Omental fat pad (tissue), 3 donors: ENCODE measurements at regions not wholly inside any gene's neighbourhood (a gene's known extent, or its start where the extent isn't known, plus 50 kb on each side); places are given as distances from the start of the nearest gene placed in this dataset.

Source experiments
- ATAC-seq: fragments of 150-250 bp; one replicate; pipeline ENCODE4 v1.9.1; 2016; ENCODE audit warnings: mild to moderate bottlenecking, moderate library complexity; ENCODE audit not compliant: low FRiP score
- DNase-seq: peaks from one replicate; pipeline ENCODE4 v3.0.0-alpha.2; 2019; ENCODE audit warnings: low spot score
- CTCF ChIP-seq, 3 donors: fragments of 450-650 bp; IDR thresholded peaks; one replicate each; pipeline ENCODE4 v1.5.1; 2016 to 2017; ENCODE audit warnings: antibody characterized with exemption in 3 of 3, mild to moderate bottlenecking in 3 of 3, moderate library complexity in 2 of 3

GRCh38 chr3:144097163-144097562 is 125.5 kb downstream of the DIPK2A start:
- ATAC-seq (no peak), DNase-seq (no peak)
- no peak for TF ChIP-seq CTCF (IDR thresholded peaks at IDR 0.05)

- ATAC-seq = no peak
- no peak for DNase-seq
- TF ChIP-seq CTCF (IDR thresholded peaks at IDR 0.05) = no peak
These were observed 127.1 kb downstream of the DIPK2A start for GRCh38 chr3:144098691-144099090.

- ATAC-seq (no peak), DNase-seq (no peak)
- no peak for TF ChIP-seq CTCF (IDR thresholded peaks at IDR 0.05)
These were observed 130.8 kb downstream of the DIPK2A start for GRCh38 chr3:144102421-144102820.

GRCh38 chr3:144104186-144104585 is 132.6 kb downstream of the DIPK2A start:
- ATAC-seq (no peak), DNase-seq (no peak)
- no peak for TF ChIP-seq CTCF (IDR thresholded peaks at IDR 0.05)

- no peak for TF ChIP-seq CTCF (IDR thresholded peaks at IDR 0.05)
- no peak for ATAC-seq
- no peak for DNase-seq
These were observed 133.1 kb downstream of the DIPK2A start for GRCh38 chr3:144104679-144105078.

GRCh38 chr3:144105542-144105941 is 133.9 kb downstream of the DIPK2A start:
- ATAC-seq = no peak
- no peak for DNase-seq
- TF ChIP-seq CTCF (IDR thresholded peaks at IDR 0.05) = no peak

- no peak for TF ChIP-seq CTCF (IDR thresholded peaks at IDR 0.05)
- ATAC-seq = no peak
- no peak for DNase-seq
These were observed 135.3 kb downstream of the DIPK2A start for GRCh38 chr3:144106970-144107369.
